22Rv1 (cell line): ENCODE measurements at regions not wholly inside any gene's neighbourhood (a gene's known extent, or its start where the extent isn't known, plus 50 kb on each side); places are given as distances from the start of the nearest gene placed in this dataset.

Experiments
- ZFX ChIP-seq: fragments of 450-650 bp; IDR thresholded peaks from 2 replicates; pipeline ENCODE4 v1.6.1; 2017; ENCODE audit warnings: antibody characterized with exemption, borderline replicate concordance
- TF ChIP-seq, protein P1 (sequence below): fragments of 450-650 bp; IDR thresholded peaks from 2 replicates; pipeline ENCODE4 v1.5.1; 2017; ENCODE audit warnings: mild to moderate bottlenecking

DNA sequence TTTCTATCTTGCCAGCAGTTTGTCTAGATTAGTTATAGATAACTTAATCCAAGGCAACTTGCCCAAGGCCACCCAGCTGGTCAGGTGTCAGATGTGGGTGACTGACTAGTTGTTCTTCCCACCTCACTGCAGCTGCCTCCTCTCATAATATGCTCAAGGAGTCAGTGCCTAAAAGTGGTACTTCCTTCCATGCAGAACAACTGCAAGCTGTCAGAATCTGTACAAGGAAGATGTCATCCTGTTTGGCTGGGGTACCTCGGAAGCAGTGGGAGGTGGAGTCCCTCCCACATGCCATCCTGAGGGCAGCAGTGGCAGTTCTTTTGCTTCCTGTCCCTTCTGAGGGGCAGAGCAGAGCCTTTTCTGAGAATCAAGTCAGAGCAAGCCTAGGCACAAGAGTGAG lies 193.2 kb upstream of the RFC3 start:
- TF ChIP-seq, protein P1, sequence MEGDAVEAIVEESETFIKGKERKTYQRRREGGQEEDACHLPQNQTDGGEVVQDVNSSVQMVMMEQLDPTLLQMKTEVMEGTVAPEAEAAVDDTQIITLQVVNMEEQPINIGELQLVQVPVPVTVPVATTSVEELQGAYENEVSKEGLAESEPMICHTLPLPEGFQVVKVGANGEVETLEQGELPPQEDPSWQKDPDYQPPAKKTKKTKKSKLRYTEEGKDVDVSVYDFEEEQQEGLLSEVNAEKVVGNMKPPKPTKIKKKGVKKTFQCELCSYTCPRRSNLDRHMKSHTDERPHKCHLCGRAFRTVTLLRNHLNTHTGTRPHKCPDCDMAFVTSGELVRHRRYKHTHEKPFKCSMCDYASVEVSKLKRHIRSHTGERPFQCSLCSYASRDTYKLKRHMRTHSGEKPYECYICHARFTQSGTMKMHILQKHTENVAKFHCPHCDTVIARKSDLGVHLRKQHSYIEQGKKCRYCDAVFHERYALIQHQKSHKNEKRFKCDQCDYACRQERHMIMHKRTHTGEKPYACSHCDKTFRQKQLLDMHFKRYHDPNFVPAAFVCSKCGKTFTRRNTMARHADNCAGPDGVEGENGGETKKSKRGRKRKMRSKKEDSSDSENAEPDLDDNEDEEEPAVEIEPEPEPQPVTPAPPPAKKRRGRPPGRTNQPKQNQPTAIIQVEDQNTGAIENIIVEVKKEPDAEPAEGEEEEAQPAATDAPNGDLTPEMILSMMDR = no peak
- no peak for TF ChIP-seq ZFX
